DND-41 (cell line): ENCODE measurements at regions not wholly inside any gene's neighbourhood (a gene's known extent, or its start where the extent isn't known, plus 50 kb on each side); places are given as distances from the start of the nearest gene placed in this dataset.

Experiments
- ATAC-seq: fragments of 200-7000 bp; cut with Tn5 transposase; 3 replicates; pipeline ENCODE4 v1.9.1; 2021; ENCODE audit warnings: low read depth; ENCODE audit not compliant: insufficient read depth
- DNase-seq: peaks from one replicate; pipeline ENCODE4 v3.0.0-alpha.2; 2020
- H2AFZ ChIP-seq: 2 replicates; pipeline ENCODE4 v1.6.0; 2012; ENCODE audit warnings: low read depth, low read length
- H3K27ac ChIP-seq: 2 replicates; pipeline ENCODE4 v1.5.1; 2012; ENCODE audit warnings: low read length, inconsistent platforms
- H3K27me3 ChIP-seq: fragments of 200-600 bp; sonication (generic); 2 replicates; pipeline ENCODE4 v1.6.0; 2012; ENCODE audit warnings: low read length, mild to moderate bottlenecking, inconsistent platforms; ENCODE audit not compliant: insufficient read depth, poor library complexity
- H3K36me3 ChIP-seq: 2 replicates; pipeline ENCODE4 v1.5.1; 2012; ENCODE audit warnings: low read length, inconsistent platforms; ENCODE audit not compliant: insufficient read depth
- H3K4me1 ChIP-seq: 2 replicates; pipeline ENCODE4 v1.5.1; 2012; ENCODE audit warnings: mild to moderate bottlenecking, low read length; ENCODE audit not compliant: insufficient read depth
- H3K4me2 ChIP-seq: 2 replicates; pipeline ENCODE4 v1.6.0; 2012; ENCODE audit warnings: mild to moderate bottlenecking, moderate library complexity, low read length, inconsistent platforms; ENCODE audit not compliant: insufficient read depth
- H3K4me3 ChIP-seq, 2 experiments: fragments of 200-600 bp in 1 of 2; shearing (Covaris generic) in 1 of 2; 2 replicates each; pipeline ENCODE4 v1.5.1; 2012 to 2016; ENCODE audit warnings: inconsistent platforms in 2 of 2, low read length in 2 of 2, mild to moderate bottlenecking in 2 of 2, low read depth in 1 of 2, moderate library complexity in 1 of 2
- H3K79me2 ChIP-seq: 2 replicates; pipeline ENCODE4 v1.6.0; 2012; ENCODE audit warnings: low read length, inconsistent platforms; ENCODE audit not compliant: insufficient read depth
- H3K9ac ChIP-seq: 2 replicates; pipeline ENCODE4 v1.6.0; 2012; ENCODE audit warnings: low read depth, mild to moderate bottlenecking, inconsistent platforms, low read length, moderate library complexity
- H3K9me3 ChIP-seq: 2 replicates; pipeline ENCODE4 v1.5.1; 2012; ENCODE audit warnings: low read length, moderate library complexity, mild to moderate bottlenecking, inconsistent platforms; ENCODE audit not compliant: insufficient read depth, severe bottlenecking
- H4K20me1 ChIP-seq: 2 replicates; pipeline ENCODE4 v1.6.0; 2012; ENCODE audit warnings: low read length; ENCODE audit not compliant: insufficient read depth
- CTCF ChIP-seq: IDR thresholded peaks from 2 replicates; pipeline ENCODE4 v1.5.1; 2012; ENCODE audit warnings: borderline replicate concordance, low read length, moderate library complexity, mild to moderate bottlenecking; ENCODE audit not compliant: poor library complexity, severe bottlenecking; ENCODE audit errors: extremely low read depth
- EZH2 ChIP-seq: IDR thresholded peaks from 3 replicates; pipeline ENCODE4 v1.6.1; 2012; ENCODE audit warnings: borderline replicate concordance, low read depth, mild to moderate bottlenecking, moderate library complexity, low read length, inconsistent platforms; ENCODE audit not compliant: severe bottlenecking

GRCh38 chr1:70906800-70907199 is 140.8 kb downstream of the PTGER3 start:
- no peak overlapping the region for H3K27ac ChIP-seq
- no peak overlapping the region for H3K4me3 ChIP-seq
- H3K36me3 ChIP-seq, result no peaks in the 10 kb centered on the region
- H3K4me1 ChIP-seq, result peaks cover 42% of the 10 kb centered on the region
- H2AFZ ChIP-seq, result no peak overlapping the region
- no peaks in the 10 kb centered on the region for H3K27me3 ChIP-seq
- H4K20me1 ChIP-seq, result no peaks in the 10 kb centered on the region
- no peaks in the 10 kb centered on the region for H3K79me2 ChIP-seq
- ATAC-seq, result no peak
- H3K9ac ChIP-seq, result no peak overlapping the region
- no peak for DNase-seq
- H3K9me3 ChIP-seq, result no peaks in the 10 kb centered on the region
- no peak for TF ChIP-seq CTCF
- TF ChIP-seq EZH2, result no peak
- H3K4me2 ChIP-seq, result no peak overlapping the region

- no peak overlapping the region for H3K4me3 ChIP-seq
- H2AFZ ChIP-seq, result no peak overlapping the region
- H3K9me3 ChIP-seq, result no peaks in the 10 kb centered on the region
- H3K4me2 ChIP-seq, result no peak overlapping the region
- no peak for TF ChIP-seq CTCF
- TF ChIP-seq EZH2, result no peak
- H3K27ac ChIP-seq, result peak overlapping the region; percentile 66
- H3K79me2 ChIP-seq, result no peaks in the 10 kb centered on the region
- H4K20me1 ChIP-seq, result no peaks in the 10 kb centered on the region
- no peaks in the 10 kb centered on the region for H3K36me3 ChIP-seq
- no peak overlapping the region for H3K9ac ChIP-seq
- H3K27me3 ChIP-seq, result no peaks in the 10 kb centered on the region
- DNase-seq (no peak), ATAC-seq (no peak)
- H3K4me1 ChIP-seq, result peaks cover 42% of the 10 kb centered on the region
Observed at GRCh38 chr1:70907563-70908310, 139.9 kb downstream of the PTGER3 start.

GRCh38 chr1:70909262-70909822 is 138.3 kb downstream of the PTGER3 start:
- TF ChIP-seq CTCF, result no peak
- no peak for TF ChIP-seq EZH2
- Histone ChIP-seq H3K4me3 (no peak overlapping the region), H3K4me1 (peaks cover 42% of the 10 kb centered on the region), H3K27ac (peak overlapping the region; percentile 66), H3K9me3 (no peaks in the 10 kb centered on the region), H2AFZ (no peak overlapping the region), H3K79me2 (no peaks in the 10 kb centered on the region), H3K9ac (no peak overlapping the region; the same call in 1 of the 2 replicates), H3K27me3 (no peaks in the 10 kb centered on the region), H3K36me3 (no peaks in the 10 kb centered on the region), H3K4me2 (no peak overlapping the region; the same call in 1 of the 2 replicates), H4K20me1 (no peaks in the 10 kb centered on the region)
- ATAC-seq (peak; percentile 87), DNase-seq (peak; percentile 39)
